ENCODE measurements at regions not wholly inside any gene's neighbourhood (a gene's known extent, or its start where the extent isn't known, plus 50 kb on each side); places are given as distances from the start of the nearest gene placed in this dataset.

- H3K4me1 ChIP-seq (ENCODE audit: insufficient read depth, low read length) = no peaks in the 10 kb centered on the region
- no peak overlapping the region for H3K27ac ChIP-seq (ENCODE audit: low read depth, low read length)
- no peaks in the 10 kb centered on the region for H3K27me3 ChIP-seq (ENCODE audit: control insufficient read depth in 1 of 2, insufficient read depth in 2 of 2, low read length in 2 of 2)
- no peak overlapping the region for H3K4me3 ChIP-seq (ENCODE audit: low read depth in 1 of 2, low read length in 2 of 2)
- no peaks in the 10 kb centered on the region for H3K36me3 ChIP-seq (ENCODE audit: insufficient read depth, low read length)
- H3K9ac ChIP-seq (ENCODE audit: low read length) = no peak overlapping the region
- no peaks in the 10 kb centered on the region for H3K9me3 ChIP-seq (ENCODE audit: low read length)
Observed at GRCh38 chr3:162171970-162172369, 675.4 kb downstream of the OTOL1 start.

- no peak overlapping the region for H3K9ac ChIP-seq (ENCODE audit: low read length)
Observed at GRCh38 chr3:162175145-162175544, 678.5 kb downstream of the OTOL1 start.

DNA sequence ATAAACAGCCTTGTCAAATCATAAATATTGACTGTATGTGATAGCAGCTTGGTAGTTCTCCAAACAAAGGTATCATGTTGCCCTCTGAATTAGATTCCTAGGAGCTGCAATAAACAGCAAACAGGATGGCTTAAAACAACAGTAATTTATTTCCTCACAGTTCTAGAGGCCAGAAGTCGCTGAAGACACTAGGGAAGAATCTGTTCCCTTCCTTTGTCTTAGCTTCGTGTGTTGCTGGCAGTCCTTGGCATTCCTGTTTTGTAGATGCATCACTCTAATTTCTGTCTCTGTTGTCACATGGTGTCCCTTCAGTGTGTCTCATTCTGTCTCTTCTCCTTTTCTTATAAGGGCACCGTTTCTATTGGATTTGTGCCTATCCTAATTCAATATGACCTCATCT is 679.3 kb downstream of the OTOL1 start:
- Histone ChIP-seq H3K9ac (ENCODE audit: low read length) (no peak overlapping the region), H3K4me1 (ENCODE audit: insufficient read depth, low read length) (no peaks in the 10 kb centered on the region), H3K27me3 (ENCODE audit: control insufficient read depth in 1 of 2, insufficient read depth in 2 of 2, low read length in 2 of 2) (no peaks in the 10 kb centered on the region), H3K9me3 (ENCODE audit: low read length) (no peaks in the 10 kb centered on the region), H3K36me3 (ENCODE audit: insufficient read depth, low read length) (no peaks in the 10 kb centered on the region), H3K4me3 (ENCODE audit: low read depth in 1 of 2, low read length in 2 of 2) (no peak overlapping the region), H3K27ac (ENCODE audit: low read depth, low read length) (no peak overlapping the region)

More at GRCh38 chr3:162175145-162175544, 678.5 kb downstream of the OTOL1 start:
- H3K36me3 ChIP-seq (ENCODE audit: insufficient read depth, low read length) = no peaks in the 10 kb centered on the region
- H3K4me3 ChIP-seq (ENCODE audit: low read depth in 1 of 2, low read length in 2 of 2) = no peak overlapping the region
- no peaks in the 10 kb centered on the region for H3K4me1 ChIP-seq (ENCODE audit: insufficient read depth, low read length)
- no peak overlapping the region for H3K27ac ChIP-seq (ENCODE audit: low read depth, low read length)
- H3K9me3 ChIP-seq (ENCODE audit: low read length) = no peaks in the 10 kb centered on the region
- H3K27me3 ChIP-seq (ENCODE audit: control insufficient read depth in 1 of 2, insufficient read depth in 2 of 2, low read length in 2 of 2) = no peaks in the 10 kb centered on the region

DNA sequence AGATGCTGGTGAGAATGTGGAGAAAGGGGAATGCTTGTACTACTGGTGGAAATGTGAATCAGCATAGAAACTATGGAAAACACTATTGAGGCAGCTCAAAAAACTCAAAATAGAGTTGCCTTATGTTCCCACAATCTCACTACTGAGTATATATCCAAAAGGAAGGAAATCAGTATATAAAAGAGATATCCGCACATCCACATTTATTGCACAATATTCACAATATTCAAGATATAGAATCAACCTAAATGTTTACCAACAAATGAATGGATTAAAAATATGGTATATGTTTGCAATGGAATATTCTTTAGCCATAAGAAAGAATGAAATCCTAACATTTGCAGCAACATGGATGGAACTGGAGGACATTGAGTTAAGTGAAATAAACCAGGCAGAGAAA is 686.8 kb downstream of the OTOL1 start:
- H3K4me3 ChIP-seq (ENCODE audit: low read depth in 1 of 2, low read length in 2 of 2) = no peak overlapping the region
- no peaks in the 10 kb centered on the region for H3K27me3 ChIP-seq (ENCODE audit: control insufficient read depth in 1 of 2, insufficient read depth in 2 of 2, low read length in 2 of 2)
- no peaks in the 10 kb centered on the region for H3K9me3 ChIP-seq (ENCODE audit: low read length)
- no peak overlapping the region for H3K9ac ChIP-seq (ENCODE audit: low read length)
- H3K4me1 ChIP-seq (ENCODE audit: insufficient read depth, low read length) = no peaks in the 10 kb centered on the region
- H3K36me3 ChIP-seq (ENCODE audit: insufficient read depth, low read length) = no peaks in the 10 kb centered on the region
- no peak overlapping the region for H3K27ac ChIP-seq (ENCODE audit: low read depth, low read length)

DNA sequence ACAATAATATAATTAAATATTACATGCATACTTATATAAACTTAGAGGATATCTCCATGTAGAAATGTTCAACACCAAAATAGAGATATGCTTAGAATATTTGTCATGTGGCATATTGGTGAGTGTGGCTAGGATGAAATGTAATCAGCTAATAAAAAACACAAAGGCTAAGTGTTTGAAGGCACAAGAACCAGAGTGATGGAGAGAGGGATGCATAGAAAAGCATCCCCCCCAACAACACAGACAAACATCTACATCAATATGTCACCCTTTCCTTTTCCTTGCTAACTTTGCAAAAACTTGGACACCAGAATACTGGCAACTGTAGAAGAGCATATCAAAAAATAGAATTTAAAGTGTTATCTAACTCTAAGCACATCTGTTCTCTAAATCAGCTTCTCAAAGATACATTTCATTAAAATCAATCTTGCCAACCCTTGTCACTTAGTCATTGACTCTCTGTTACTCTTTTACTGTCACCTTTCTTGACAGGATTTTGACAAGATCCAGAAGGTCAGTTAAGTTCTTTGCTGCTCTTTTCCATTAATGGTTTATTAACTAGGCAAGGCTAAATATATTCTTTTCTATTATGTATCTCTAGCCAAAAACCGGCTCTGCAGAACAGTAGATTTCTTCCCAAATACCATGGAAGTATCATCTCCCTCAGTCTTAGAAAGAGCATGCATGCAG is 695.9 kb downstream of the OTOL1 start:
- Histone ChIP-seq H3K27ac (ENCODE audit: low read depth, low read length) (no peak overlapping the region), H3K9ac (ENCODE audit: low read length) (no peak overlapping the region), H3K27me3 (ENCODE audit: control insufficient read depth in 1 of 2, insufficient read depth in 2 of 2, low read length in 2 of 2) (no peaks in the 10 kb centered on the region), H3K36me3 (ENCODE audit: insufficient read depth, low read length) (no peaks in the 10 kb centered on the region), H3K9me3 (ENCODE audit: low read length) (no peaks in the 10 kb centered on the region), H3K4me3 (ENCODE audit: low read depth in 1 of 2, low read length in 2 of 2) (no peak overlapping the region), H3K4me1 (ENCODE audit: insufficient read depth, low read length) (no peaks in the 10 kb centered on the region)

- Histone ChIP-seq H3K36me3 (ENCODE audit: insufficient read depth, low read length) (no peaks in the 10 kb centered on the region), H3K4me1 (ENCODE audit: insufficient read depth, low read length) (no peaks in the 10 kb centered on the region), H3K4me3 (ENCODE audit: low read depth in 1 of 2, low read length in 2 of 2) (no peak overlapping the region), H3K27ac (ENCODE audit: low read depth, low read length) (no peak overlapping the region), H3K27me3 (ENCODE audit: control insufficient read depth in 1 of 2, insufficient read depth in 2 of 2, low read length in 2 of 2) (no peaks in the 10 kb centered on the region), H3K9me3 (ENCODE audit: low read length) (no peaks in the 10 kb centered on the region), H3K9ac (ENCODE audit: low read length) (no peak overlapping the region)
Observed at GRCh38 chr3:162193148-162194095, 696.8 kb downstream of the OTOL1 start.

GRCh38 chr3:162195147-162195546 is 698.5 kb downstream of the OTOL1 start:
- no peak overlapping the region for H3K9ac ChIP-seq (ENCODE audit: low read length)
- no peaks in the 10 kb centered on the region for H3K36me3 ChIP-seq (ENCODE audit: insufficient read depth, low read length)
- no peaks in the 10 kb centered on the region for H3K9me3 ChIP-seq (ENCODE audit: low read length)
- H3K27me3 ChIP-seq (ENCODE audit: control insufficient read depth in 1 of 2, insufficient read depth in 2 of 2, low read length in 2 of 2) = no peaks in the 10 kb centered on the region
- H3K27ac ChIP-seq (ENCODE audit: low read depth, low read length) = no peak overlapping the region
- no peak overlapping the region for H3K4me3 ChIP-seq (ENCODE audit: low read depth in 1 of 2, low read length in 2 of 2)
- H3K4me1 ChIP-seq (ENCODE audit: insufficient read depth, low read length) = no peaks in the 10 kb centered on the region

GRCh38 chr3:162196964-162197363 is 700.4 kb downstream of the OTOL1 start:
- Histone ChIP-seq H3K9ac (ENCODE audit: low read length) (no peak overlapping the region), H3K9me3 (ENCODE audit: low read length) (no peaks in the 10 kb centered on the region), H3K27me3 (ENCODE audit: control insufficient read depth in 1 of 2, insufficient read depth in 2 of 2, low read length in 2 of 2) (no peaks in the 10 kb centered on the region), H3K4me1 (ENCODE audit: insufficient read depth, low read length) (no peaks in the 10 kb centered on the region), H3K27ac (ENCODE audit: low read depth, low read length) (no peak overlapping the region), H3K36me3 (ENCODE audit: insufficient read depth, low read length) (no peaks in the 10 kb centered on the region), H3K4me3 (ENCODE audit: low read depth in 1 of 2, low read length in 2 of 2) (no peak overlapping the region)

- Histone ChIP-seq H3K4me1 (ENCODE audit: insufficient read depth, low read length) (no peaks in the 10 kb centered on the region), H3K36me3 (ENCODE audit: insufficient read depth, low read length) (no peaks in the 10 kb centered on the region), H3K9me3 (ENCODE audit: low read length) (no peaks in the 10 kb centered on the region), H3K9ac (ENCODE audit: low read length) (no peak overlapping the region), H3K27ac (ENCODE audit: low read depth, low read length) (no peak overlapping the region), H3K4me3 (ENCODE audit: low read depth in 1 of 2, low read length in 2 of 2) (no peak overlapping the region), H3K27me3 (ENCODE audit: control insufficient read depth in 1 of 2, insufficient read depth in 2 of 2, low read length in 2 of 2) (no peaks in the 10 kb centered on the region)
Observed at GRCh38 chr3:162200836-162201235, 704.2 kb downstream of the OTOL1 start.

DNA sequence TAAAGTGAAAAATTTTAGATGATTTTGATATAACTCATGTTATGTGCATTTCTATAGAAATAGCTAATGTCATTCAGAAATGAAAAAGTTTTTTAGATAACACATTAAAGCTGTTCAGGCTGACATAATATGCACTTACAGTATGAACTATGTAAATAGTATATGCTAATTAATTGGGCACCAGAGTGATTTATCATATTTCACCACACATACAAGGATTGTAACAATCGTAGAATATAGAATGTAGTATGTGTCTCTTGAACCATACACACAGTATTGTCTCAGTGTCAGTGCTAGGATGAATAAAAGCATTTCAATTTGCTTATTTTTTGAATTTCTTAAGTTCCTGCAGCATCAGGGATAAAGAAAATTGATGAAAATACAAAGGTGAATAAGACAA is 710.0 kb downstream of the OTOL1 start:
- Histone ChIP-seq H3K36me3 (ENCODE audit: insufficient read depth, low read length) (no peaks in the 10 kb centered on the region), H3K4me1 (ENCODE audit: insufficient read depth, low read length) (peaks cover 7% of the 10 kb centered on the region), H3K27ac (ENCODE audit: low read depth, low read length) (no peak overlapping the region), H3K4me3 (ENCODE audit: low read depth in 1 of 2, low read length in 2 of 2) (no peak overlapping the region), H3K27me3 (ENCODE audit: control insufficient read depth in 1 of 2, insufficient read depth in 2 of 2, low read length in 2 of 2) (no peaks in the 10 kb centered on the region), H3K9ac (ENCODE audit: low read length) (no peak overlapping the region), H3K9me3 (ENCODE audit: low read length) (no peaks in the 10 kb centered on the region)

DNA sequence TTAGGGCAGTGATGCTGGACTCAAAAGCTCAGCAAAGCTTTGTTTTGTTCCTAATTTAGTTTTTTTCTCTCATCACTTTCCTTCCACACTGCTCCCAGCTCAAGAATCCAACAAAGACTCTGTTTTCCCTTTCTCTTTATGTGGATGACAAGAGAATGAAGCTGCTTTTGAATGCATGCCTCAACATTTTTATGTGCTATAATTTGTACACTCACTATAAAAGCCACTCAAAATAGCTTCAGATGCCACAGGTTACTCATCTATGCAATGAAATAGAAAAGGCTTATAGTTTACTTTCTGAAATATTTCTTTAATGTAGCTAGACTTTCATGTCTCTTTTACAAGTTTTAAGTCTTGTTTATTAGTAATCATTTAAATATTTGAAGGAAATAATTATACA is 714.9 kb downstream of the OTOL1 start:
- no peaks in the 10 kb centered on the region for H3K27me3 ChIP-seq (ENCODE audit: control insufficient read depth in 1 of 2, insufficient read depth in 2 of 2, low read length in 2 of 2)
- peaks cover 7% of the 10 kb centered on the region for H3K4me1 ChIP-seq (ENCODE audit: insufficient read depth, low read length)
- H3K9me3 ChIP-seq (ENCODE audit: low read length) = no peaks in the 10 kb centered on the region
- no peak overlapping the region for H3K9ac ChIP-seq (ENCODE audit: low read length)
- no peaks in the 10 kb centered on the region for H3K36me3 ChIP-seq (ENCODE audit: insufficient read depth, low read length)
- no peak overlapping the region for H3K27ac ChIP-seq (ENCODE audit: low read depth, low read length)
- H3K4me3 ChIP-seq (ENCODE audit: low read depth in 1 of 2, low read length in 2 of 2) = no peak overlapping the region

All from muscle layer of colon (tissue), 2 donors.